Urothelium cell line (cell line): ENCODE measurements at regions not wholly inside any gene's neighbourhood (a gene's known extent, or its start where the extent isn't known, plus 50 kb on each side); places are given as distances from the start of the nearest gene placed in this dataset.
A peak's percentile ranks its signal among the peaks of the same experiment; 100 is the strongest.
"Not testable (repeated sequence)": the region's sequence is repeated elsewhere in the genome, so short reads cannot be mapped to it uniquely, and the experiment has no call there.

Experiments used
- DNase-seq: peaks from one replicate; pipeline ENCODE4 v3.0.0; 2011; ENCODE audit warnings: low spot score, mixed read lengths
- FAIRE-seq: peaks from 2 replicates; lab custom pipeline; 2011; peaks lifted over from hg19 to GRCh38; lab: Jason Lieb, UNC

DNA sequence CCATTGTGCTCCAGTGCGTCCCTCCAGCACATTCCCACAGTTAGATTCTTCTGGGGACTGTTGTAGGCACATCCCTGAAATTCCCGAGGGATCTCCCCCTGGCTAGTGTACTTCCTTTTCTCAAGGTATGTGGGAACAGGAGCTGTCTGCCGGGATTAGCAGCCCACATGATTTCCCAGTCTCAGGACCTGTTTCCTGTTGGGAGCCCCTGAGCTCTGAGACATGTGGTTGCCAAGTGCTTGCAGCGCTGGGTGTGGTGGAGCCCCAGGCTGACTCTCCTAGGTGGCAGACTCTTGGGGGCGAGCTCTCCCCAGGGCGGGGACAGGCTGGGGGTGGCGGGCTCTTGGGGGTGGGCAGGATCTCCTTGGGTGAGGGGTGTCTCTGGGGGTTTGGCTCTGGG is 287.0 kb upstream of the PLGLB1 start:
- DNase-seq, FAIRE-seq: not testable (repeated sequence)

DNA sequence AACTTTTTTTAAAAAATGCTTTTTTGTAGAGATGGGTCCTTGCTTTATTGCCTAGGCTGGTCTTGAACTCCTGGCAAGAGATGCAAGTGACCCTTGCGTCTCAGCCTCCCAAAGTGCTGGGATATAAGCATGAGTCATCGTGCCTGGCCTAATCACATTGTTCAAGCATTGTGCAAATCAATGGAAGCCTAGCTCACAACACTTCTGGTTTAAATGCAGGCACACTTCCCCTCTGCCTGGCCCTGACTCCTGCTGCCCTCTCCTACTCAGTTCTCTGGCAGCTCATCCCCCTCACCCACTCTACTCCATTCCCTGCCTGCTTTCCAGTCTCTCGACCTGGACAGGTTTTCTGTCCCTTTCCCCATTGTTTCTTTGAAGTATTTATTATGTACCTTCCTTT is 288.1 kb upstream of the PLGLB1 start:
- DNase-seq, result not testable (repeated sequence)
- peak; percentile 61 for FAIRE-seq

DNA sequence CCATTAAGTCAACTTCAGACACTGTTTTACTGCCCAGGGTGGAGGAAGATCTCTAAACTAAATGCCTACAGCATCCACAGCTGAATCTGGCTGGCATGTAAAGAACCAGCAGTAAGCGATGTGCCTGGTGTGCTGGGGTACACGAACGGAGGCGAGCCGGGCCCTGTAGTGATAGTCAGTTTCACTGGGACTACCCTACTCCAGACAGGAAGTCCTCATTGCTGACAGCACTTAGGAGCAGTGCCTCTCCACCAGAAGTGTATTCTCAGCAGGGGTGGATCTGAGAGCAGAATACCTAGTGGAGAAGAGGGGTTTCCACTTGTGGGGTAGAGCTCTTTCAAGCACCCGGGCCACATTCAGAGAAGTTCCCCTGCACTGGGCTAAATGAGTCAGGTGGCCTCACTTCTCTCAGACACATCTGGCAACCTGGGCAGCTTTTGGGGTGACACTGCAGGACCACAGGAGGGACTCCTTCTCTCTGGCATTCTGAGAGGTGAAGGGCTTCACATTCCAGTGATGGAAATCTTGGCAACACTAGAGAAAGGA is 290.3 kb upstream of the PLGLB1 start:
- DNase-seq, FAIRE-seq: not testable (repeated sequence)

DNA sequence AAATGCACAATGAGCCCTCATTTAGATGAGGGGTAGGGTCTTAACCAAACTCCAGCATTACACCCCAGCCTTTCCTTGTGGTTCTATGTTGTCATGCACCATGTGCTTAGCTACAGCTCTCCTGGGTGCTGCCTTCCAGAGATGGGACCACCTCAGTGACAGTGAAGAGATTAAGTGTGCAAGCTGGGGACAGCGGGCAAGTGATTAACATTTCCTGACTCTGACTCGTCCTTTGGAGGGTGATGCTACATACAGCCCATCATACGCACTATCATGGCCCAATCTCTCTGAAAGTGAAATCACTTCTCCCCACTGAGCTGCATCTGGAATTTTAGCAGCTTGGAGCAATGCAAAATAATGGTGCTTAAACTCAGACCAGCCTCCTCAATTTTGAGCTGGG is 293.0 kb upstream of the PLGLB1 start:
- DNase-seq, FAIRE-seq: not testable (repeated sequence)

DNA sequence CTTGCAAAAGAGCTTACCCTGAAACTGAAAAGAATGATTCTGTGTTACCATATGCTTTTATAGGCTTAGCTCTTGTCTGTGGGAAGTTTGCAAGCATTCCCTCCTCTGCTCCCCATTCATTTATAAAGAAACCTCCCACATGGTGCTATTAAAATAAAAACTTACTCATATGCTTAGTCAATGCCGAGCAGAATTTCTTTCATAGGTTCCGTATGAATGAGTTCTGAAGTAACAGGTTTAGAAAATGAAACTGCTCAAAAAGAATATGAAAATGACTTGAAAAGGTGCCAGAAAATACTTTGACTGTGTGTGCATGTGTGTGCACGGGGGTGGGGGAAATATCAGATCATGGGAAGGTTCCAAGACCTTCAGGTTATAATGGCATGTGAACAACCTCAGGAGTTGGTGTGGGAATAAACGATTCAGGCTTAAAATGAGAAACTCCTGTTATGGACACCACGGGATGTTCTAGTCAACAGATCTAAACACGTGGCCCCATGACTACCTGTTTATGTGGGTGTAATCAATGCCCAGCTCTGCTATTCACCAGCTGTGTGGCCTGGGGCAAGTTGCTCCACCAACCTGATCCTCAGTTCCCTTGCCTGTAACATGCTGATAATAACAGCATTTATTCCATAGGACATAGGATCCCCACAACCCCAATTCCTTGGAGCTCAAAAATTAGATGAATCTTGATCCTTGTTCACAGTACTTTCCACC is 293.7 kb upstream of the PLGLB1 start:
- not testable (repeated sequence) for FAIRE-seq, DNase-seq

DNA sequence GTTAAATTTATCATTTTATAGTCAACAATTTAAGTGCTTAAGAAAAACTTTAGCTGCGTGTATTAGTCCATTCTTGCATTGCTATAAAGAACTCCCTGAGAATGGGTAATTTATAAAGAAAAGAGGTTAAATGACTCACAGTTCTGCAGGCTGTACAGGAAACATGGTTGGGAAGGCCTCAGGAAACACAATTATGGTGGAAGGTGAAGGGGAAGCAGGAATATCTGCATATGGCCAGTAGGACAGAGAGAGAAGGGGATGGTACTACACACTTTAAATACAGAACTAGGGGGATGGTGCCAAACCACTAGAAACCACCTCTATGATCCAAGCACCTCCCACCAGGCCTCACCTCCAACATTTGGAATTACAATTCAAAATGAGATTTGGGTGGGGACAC is 295.5 kb upstream of the PLGLB1 start:
- not testable (repeated sequence) for FAIRE-seq, DNase-seq

DNA sequence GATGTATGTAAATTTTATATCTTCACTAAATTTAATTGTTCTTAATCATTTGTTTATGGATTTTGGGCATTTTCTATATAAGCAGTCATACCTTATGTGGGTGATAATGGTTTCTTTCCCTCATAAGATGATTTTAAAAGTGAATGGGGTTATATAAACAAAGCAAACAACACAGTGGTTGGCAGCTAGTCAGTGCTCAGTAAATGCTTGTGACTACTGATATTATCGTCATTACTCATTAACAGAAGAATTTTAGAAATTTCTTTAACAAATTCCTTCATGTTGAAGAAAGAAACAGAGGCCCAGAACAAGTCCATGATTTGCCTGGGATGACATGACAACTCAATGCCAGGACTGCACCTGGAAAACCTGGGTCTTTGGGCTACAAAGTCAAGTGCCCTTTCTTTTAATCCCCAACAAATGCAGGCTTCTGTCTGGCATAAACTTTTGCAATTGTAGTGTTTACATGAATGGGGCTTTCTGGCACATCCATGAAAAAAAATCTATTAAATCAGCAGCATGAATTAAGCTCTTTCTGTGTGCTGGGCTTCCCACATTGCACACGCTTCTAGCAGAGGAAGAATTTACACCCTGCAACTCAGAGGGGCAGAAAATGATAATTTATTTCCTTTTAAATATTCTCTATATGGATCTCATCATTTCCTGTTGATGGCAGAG is 297.3 kb upstream of the PLGLB1 start:
- DNase-seq, FAIRE-seq: not testable (repeated sequence)

DNA sequence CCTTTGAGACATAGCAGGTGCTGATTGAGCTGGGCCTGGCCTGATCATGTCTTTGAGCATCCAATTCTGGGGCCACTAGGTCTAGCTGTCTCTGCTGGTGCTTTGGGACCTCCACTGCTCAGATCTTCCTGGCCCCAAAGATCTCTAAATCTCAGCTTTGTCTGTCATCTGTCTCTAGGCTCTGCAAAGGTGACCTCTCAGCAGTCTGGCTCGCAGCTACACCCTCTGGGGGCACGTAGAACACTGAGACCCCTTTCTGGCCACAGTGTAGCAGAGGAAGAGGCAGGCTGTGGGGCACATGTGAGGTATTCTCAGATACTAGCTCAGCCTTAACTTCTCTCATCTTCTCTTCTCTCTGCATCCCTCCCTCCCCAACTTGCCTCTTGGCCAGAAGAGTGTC is 298.1 kb upstream of the PLGLB1 start:
- peak; percentile 9 for FAIRE-seq
- DNase-seq, result not testable (repeated sequence)

DNA sequence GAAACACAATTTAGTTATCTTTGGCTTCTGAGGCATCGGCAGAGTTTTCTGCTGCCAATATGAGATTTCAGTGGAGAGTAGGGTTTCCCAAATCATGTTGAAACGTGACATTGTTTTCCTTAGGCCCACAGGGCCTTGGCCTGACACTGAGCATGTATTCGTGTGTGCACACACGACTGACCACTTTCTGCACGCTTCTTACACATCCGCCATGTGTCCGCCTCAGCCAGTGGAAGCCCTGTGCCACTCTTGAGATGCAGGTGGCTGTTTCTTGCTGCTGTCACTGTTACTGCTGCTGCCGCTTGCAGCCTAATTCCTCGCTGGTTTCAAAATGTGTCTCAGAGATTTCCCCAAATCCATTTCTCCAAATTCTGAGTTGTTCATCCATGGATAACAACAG is 299.6 kb upstream of the PLGLB1 start:
- DNase-seq, FAIRE-seq: not testable (repeated sequence)

DNA sequence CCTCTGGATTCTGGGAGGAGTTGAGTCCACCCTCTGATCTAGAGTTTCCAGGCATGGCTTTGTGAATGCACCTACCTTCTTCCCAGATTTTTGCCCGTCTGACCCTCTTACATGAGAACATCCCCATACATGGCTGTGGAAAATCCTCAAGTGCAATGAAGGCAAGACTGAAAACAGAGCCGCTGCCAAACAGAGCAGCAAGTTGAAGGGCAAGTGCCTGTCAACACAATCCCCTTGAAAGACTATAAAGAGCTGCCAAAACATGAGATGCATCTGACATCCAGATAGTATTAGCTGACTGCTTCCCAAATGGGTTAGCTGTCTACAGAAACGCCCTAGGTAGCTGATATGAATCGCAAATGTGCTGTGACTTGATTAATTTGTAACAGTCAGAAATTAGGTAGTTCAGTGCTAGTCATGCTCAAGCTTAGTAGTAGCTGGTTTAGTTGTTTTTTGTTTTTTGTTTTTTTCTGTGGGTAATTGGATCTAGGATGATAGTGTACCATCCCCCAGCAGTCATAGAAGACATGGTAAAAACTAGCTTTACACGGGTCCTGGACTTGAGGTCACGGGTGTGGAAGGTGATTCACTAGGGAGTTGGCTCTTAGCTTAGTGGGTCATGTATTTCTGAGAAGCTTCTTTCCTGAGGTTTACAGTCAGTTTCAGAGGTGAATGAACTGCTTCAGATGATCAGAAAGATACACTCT is 302.8 kb upstream of the PLGLB1 start:
- DNase-seq, result not testable (repeated sequence)
- peak; percentile 56 for FAIRE-seq

DNA sequence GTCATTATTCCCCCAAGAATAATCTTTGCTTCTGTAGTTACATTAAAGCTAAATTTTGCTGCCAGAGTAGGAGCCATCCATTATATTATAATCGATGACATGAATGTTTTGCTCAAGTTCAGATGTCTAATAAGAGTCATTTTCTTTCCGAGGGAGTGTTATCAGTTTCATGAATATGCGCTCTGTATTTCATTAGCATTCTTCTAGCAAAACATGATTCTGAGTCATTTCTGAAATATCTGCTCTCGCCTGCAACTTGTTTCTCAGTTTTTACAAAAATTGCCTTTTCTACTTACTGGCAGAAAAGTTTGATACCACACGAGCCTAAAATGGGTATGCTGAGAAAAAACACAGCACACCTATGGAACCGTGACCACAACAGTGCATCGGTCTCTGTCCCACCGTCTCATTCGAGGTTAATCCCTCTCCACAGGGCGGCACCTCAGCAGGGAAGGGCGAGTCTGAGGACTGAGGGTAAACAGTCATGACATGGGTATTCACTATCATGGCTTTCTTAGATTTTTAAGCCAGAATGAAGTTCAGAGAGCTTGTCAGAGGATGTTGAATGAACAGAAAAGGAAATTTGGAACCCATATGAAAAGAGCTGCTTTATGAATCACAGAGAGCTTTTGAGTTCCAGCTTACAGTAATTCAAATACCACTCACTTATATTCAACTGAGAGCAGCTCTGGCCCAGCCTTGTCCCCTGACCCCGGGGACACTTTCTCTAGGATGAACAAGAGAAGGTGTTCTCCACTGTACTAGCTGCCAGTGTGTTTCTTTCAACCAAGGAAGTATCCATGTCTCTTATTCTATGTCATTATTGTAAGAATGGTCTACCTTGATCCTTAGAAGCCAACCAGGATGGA is 303.6 kb upstream of the PLGLB1 start:
- DNase-seq, result not testable (repeated sequence)
- FAIRE-seq, result peak; percentile 89

DNA sequence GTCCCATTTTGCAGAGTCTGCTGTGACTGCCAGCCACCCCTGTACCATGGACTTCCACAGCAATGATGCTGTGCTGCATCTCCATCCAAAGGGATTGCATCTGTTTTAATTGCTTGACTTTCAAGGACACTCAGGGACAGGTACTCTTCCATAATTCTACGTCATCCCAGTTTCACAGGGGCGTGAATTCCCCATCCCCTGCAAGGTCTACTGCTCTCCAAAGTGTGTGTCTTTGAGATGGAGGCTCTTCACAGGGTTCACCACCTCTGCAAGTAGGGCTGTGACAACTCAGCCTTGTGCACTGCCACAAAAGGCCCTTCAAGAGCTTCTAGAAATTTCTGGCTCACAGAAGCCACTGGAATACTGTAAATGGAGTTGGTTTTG is 304.3 kb upstream of the PLGLB1 start:
- DNase-seq, FAIRE-seq: not testable (repeated sequence)

DNA sequence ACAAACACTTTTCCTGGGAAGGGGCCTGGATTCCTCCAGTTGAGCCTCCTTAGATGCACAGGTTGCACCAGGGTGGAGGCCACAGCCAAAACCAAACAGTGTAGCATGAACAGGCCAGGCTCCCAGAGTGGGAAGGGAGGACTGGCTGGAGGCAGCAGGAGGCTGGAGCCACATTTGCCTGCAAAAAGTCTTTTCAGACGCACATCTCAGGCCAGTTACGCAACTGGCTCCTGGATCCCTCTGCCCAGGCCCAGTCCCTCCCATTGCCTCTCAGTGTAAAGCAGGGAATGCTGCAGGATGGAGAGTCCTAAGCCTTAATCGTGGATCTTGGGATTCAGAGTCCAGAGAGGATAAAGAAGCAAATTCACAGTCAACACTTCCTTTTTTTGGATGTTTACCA is 305.1 kb upstream of the PLGLB1 start:
- peak; percentile 13 for FAIRE-seq
- DNase-seq, result not testable (repeated sequence)

DNA sequence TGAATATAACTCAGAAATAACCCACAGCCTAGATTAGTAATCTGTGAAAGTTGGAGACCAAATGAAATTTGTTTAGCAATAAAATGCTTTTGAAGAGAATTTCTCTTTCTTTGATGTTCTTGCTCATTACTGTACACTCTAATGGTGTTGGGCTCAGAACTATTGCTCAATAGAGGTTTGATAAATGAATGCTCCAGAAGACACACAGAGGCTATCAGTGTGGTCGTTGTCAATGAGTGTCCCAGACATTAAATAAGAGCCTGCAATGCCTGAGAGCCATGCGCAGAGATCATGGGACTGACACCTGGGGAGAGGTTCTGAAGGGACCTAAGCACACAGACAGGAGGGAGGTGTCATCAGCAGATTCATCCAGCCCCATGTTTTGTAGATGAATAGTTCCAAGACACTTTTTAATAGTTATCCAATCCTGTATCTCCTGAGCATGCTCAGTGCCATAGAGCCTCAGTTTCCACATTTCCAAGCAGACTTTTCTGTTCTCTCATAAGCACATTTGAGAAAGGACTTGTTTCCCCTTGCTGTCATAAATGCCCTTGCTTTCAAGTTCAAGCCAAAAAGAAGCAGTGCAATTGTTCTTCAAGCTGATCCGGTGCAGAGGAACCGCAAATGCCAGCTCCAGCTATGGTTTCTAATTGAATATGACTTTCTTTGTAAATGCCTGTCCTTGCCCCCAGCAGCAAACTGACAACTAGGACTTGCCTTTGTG is 306.2 kb upstream of the PLGLB1 start:
- not testable (repeated sequence) for DNase-seq, FAIRE-seq

DNA sequence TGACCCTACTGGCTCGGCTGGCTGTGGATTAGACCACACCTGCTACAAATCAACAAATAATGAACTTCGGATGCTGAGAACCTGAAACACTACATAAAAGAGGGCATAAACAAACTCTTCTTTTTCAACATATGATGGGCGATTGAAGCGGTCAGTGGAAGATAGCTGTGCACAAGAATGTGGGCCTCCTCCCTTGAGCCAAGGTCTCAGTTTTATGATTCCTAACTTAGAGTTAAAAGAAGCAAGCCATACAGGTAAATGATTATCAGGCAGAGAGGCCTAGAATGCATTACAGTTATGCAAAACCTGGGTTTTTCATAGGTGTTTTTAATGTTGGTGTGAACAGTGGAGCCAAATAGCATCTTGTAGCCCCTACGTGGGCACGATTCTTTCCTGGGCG is 307.9 kb upstream of the PLGLB1 start:
- not testable (repeated sequence) for FAIRE-seq, DNase-seq

DNA sequence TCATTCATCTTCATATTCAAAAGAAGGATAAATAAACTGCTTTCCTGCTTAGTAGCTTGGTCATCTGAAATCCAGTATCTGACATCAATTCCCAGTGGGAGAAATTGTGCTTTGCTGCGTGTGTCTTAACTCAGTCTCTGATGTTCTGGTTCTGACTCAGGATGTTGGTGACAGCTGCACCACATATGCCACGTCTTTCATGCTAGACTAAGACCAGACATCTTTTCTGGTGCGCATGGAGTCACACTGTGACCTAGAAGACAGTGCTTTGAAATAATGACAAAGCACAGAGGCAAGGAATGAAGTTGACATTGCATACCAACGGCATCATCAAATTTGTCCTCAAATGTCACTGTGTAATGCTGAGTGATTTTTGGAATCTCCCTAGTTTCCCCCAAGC is 308.8 kb upstream of the PLGLB1 start:
- FAIRE-seq, result not testable (repeated sequence)

DNA sequence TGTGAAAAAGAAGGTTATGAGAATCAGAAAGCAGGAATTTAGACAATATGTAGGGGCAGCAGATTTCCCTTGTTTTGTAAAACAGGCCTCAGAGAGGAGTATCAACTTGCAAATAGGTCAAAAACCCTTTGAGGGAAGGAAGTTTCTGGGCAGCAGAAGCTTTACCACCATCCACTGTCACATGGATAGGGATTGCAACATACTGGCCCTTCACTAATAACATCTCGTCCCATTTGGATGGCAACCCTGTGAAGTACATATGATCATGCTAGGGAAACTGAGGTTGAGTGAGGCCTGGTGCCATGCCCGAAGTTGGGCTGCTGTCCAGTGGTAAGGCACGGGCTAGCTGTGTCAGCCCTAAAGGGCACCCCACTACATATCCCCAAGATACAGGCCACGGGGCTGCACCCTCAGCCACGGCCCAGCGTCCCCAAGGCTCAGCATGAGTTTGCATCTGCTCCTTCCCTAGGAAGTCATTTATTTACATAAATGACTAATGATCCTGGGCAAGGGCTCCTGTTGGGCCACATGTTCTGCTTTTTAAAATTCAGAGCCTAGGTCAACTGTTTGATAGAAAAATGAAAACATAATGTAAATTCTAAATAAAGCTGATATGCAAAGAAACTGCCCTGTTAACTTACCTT is 310.4 kb upstream of the PLGLB1 start:
- not testable (repeated sequence) for DNase-seq, FAIRE-seq

More for the DNA sequence above, 308.8 kb upstream of the PLGLB1 start:
- not testable (repeated sequence) for DNase-seq

DNA sequence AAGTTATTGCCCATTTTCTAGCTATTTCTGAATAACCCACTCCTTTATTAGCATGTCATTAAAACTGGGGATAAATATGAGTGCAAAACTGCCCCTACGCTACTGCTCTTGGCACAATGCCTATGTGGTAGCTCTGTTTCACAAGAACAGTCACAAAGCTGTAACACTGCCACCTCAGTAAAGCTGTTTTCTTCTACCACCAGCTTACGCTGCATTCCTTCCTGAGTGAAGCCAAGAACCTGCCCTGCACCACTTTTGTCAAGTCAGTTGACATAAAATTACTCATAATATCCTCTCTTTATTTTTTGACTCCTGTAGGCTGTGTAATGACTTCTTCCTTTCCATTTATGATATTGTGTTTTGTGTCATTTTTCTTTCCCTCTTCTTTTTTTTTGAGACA is 313.2 kb upstream of the PLGLB1 start:
- not testable (repeated sequence) for DNase-seq, FAIRE-seq

DNA sequence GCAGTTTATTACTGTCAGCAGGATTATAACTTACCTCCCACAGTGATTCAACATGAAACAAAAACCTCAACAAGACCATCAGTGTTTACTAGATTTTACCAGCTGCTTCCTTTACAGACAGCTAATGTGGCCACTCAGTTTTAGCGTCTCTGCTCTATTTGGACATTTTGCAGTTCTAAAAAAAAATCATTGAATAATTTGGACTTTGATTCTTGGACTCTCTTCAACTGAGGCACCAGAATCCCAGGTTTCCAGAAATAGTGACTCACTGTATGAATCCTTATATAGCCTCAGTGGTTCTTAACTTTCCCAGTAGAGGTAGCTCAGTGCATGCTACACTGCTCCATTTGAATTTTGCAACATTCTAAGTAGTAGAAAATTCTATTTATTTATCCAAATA is 317.4 kb upstream of the PLGLB1 start:
- not testable (repeated sequence) for FAIRE-seq, DNase-seq
